ENCODE measurements at regions not wholly inside any gene's neighbourhood (a gene's known extent, or its start where the extent isn't known, plus 50 kb on each side); places are given as distances from the start of the nearest gene placed in this dataset.

- no peak for DNase-seq
Observed at GRCh38 chr9:109886041-109886440, 106.0 kb downstream of the PALM2AKAP2 start.

- no peak for DNase-seq
Observed at GRCh38 chr9:109886617-109887016, 106.6 kb downstream of the PALM2AKAP2 start.

GRCh38 chr9:109887079-109887478 lies 107.1 kb downstream of the PALM2AKAP2 start:
- DNase-seq: no peak

GRCh38 chr9:109888695-109889094 lies 108.7 kb downstream of the PALM2AKAP2 start:
- no peak for DNase-seq

- DNase-seq: no peak
Observed at GRCh38 chr9:109889456-109889855, 109.5 kb downstream of the PALM2AKAP2 start.

GRCh38 chr9:109893241-109893640 lies 113.2 kb downstream of the PALM2AKAP2 start:
- DNase-seq: no peak

GRCh38 chr9:109894473-109894872 lies 114.5 kb downstream of the PALM2AKAP2 start:
- no peak for DNase-seq

GRCh38 chr9:109894921-109895758 lies 115.1 kb downstream of the PALM2AKAP2 start:
- DNase-seq: no peak

GRCh38 chr9:109901201-109901600 lies 121.2 kb downstream of the PALM2AKAP2 start:
- no peak for DNase-seq

- no peak for DNase-seq
Observed at GRCh38 chr9:109903515-109904138, 123.6 kb downstream of the PALM2AKAP2 start.

GRCh38 chr9:109904666-109905065 lies 124.7 kb downstream of the PALM2AKAP2 start:
- DNase-seq: no peak

GRCh38 chr9:109905472-109905871 lies 125.5 kb downstream of the PALM2AKAP2 start:
- DNase-seq: no peak

GRCh38 chr9:109906766-109907382 lies 126.9 kb downstream of the PALM2AKAP2 start:
- no peak for DNase-seq

GRCh38 chr9:109907400-109907799 lies 127.4 kb downstream of the PALM2AKAP2 start:
- no peak for DNase-seq

GRCh38 chr9:109907810-109908458 lies 127.9 kb downstream of the PALM2AKAP2 start:
- no peak for DNase-seq

GRCh38 chr9:109908459-109909390 lies 128.7 kb downstream of the PALM2AKAP2 start:
- DNase-seq: no peak

- DNase-seq: no peak
Observed at GRCh38 chr9:109910671-109911518, 130.9 kb downstream of the PALM2AKAP2 start.

GRCh38 chr9:109912082-109912582 lies 132.1 kb downstream of the PALM2AKAP2 start:
- DNase-seq: no peak

- no peak for DNase-seq
Observed at GRCh38 chr9:109912726-109913460, 132.9 kb downstream of the PALM2AKAP2 start.

GRCh38 chr9:109913461-109913810 lies 133.4 kb downstream of the PALM2AKAP2 start:
- no peak for DNase-seq

Measured in NCI-H526 treated with DMSO at 0.1 percent for 48 hours (cell line).